Testis (tissue), 2 donors: ENCODE measurements at regions not wholly inside any gene's neighbourhood (a gene's known extent, or its start where the extent isn't known, plus 50 kb on each side); places are given as distances from the start of the nearest gene placed in this dataset.

Experiments used
- DNase-seq: peaks from one replicate; pipeline ENCODE4 v3.0.0-alpha.2; 2019
- H3K27ac ChIP-seq, 2 donors: fragments of 200-600 bp; sonication (generic); one replicate each; pipeline ENCODE4 v1.5.1; 2019
- H3K27me3 ChIP-seq: fragments of 200-600 bp; sonication (generic); one replicate; pipeline ENCODE4 v1.5.1; 2019
- H3K36me3 ChIP-seq: fragments of 200-600 bp; sonication (generic); one replicate; pipeline ENCODE4 v1.5.1; 2017; ENCODE audit warnings: low read depth; ENCODE audit errors: missing control alignments
- H3K4me1 ChIP-seq: fragments of 200-600 bp; sonication (generic); one replicate; pipeline ENCODE4 v1.5.1; 2019
- H3K4me3 ChIP-seq, 2 donors: fragments of 200-600 bp; sonication (generic); one replicate each; pipeline ENCODE4 v1.5.1; 2017 to 2019
- H3K9me3 ChIP-seq: fragments of 200-600 bp; sonication (generic); one replicate; pipeline ENCODE4 v1.5.1; 2017
- CTCF ChIP-seq, 3 experiments: fragments of 450-650 bp in 2 of 3; fragments of 200-600 bp in 1 of 3; sonication (generic) in 1 of 3; IDR thresholded peaks; one replicate each; pipeline ENCODE4 v1.5.1; 2016 to 2019; ENCODE audit warnings: antibody characterized with exemption in 3 of 3, mild to moderate bottlenecking in 2 of 3, moderate library complexity in 1 of 3
- POLR2A ChIP-seq: fragments of 450-650 bp; IDR thresholded peaks from one replicate; pipeline ENCODE4 v1.6.1; 2017; ENCODE audit warnings: antibody characterized with exemption, mild to moderate bottlenecking, moderate library complexity
- WGBS, 2 donors: methylation state at CpG; one replicate each; pipeline ENCODE4 v1.1.5; 2018; 5-methylcytosine and 5-hydroxymethylcytosine counted together
- intact Hi-C: fragments of 100-400 bp; cut with DNase I; formaldehyde crosslinking; loops from one replicate; pipeline ENCODE4 v1.15.1; 2023; ENCODE audit warnings: low total_unique reads

GRCh38 chr6:19354181-19354580 is 483.0 kb upstream of the ID4 start:
- TF ChIP-seq POLR2A = no peak
- no peak for TF ChIP-seq CTCF (IDR thresholded peaks at IDR 0.05)
- H3K4me1 ChIP-seq = no peaks in the 10 kb centered on the region
- 68 to 84% methylated on average over 1 of the region's 1 CpG for WGBS, 2 donors
- DNase-seq = no peak
- intact Hi-C loops = no loop called here
- H3K36me3 ChIP-seq = no peaks in the 10 kb centered on the region
- no peak overlapping the region for H3K27ac ChIP-seq
- H3K4me3 ChIP-seq = no peak overlapping the region
- H3K9me3 ChIP-seq = no peaks in the 10 kb centered on the region
- H3K27me3 ChIP-seq = no peaks in the 10 kb centered on the region

- no peak for TF ChIP-seq POLR2A
- TF ChIP-seq CTCF (IDR thresholded peaks at IDR 0.05) = no peak
- WGBS, 2 donors = 71 to 89% methylated on average over 2 of the region's 2 CpGs
- Histone ChIP-seq H3K9me3 (no peaks in the 10 kb centered on the region), H3K27me3 (no peaks in the 10 kb centered on the region), H3K36me3 (no peaks in the 10 kb centered on the region), H3K4me1 (no peaks in the 10 kb centered on the region), H3K4me3 (no peak overlapping the region), H3K27ac (no peak overlapping the region)
- intact Hi-C loops = no loop called here
- DNase-seq = no peak
Observed at GRCh38 chr6:19356692-19357091, 480.5 kb upstream of the ID4 start.

GRCh38 chr6:19362396-19362795 is 474.8 kb upstream of the ID4 start:
- 66 to 89% methylated on average over 7 to 8 of the region's 8 CpGs for WGBS, 2 donors
- intact Hi-C loops = no loop called here
- Histone ChIP-seq H3K27ac (no peak overlapping the region), H3K4me1 (no peaks in the 10 kb centered on the region), H3K27me3 (no peaks in the 10 kb centered on the region), H3K9me3 (no peaks in the 10 kb centered on the region), H3K4me3 (no peak overlapping the region), H3K36me3 (no peaks in the 10 kb centered on the region)
- no peak for TF ChIP-seq POLR2A
- TF ChIP-seq CTCF (IDR thresholded peaks at IDR 0.05) = no peak
- no peak for DNase-seq

GRCh38 chr6:19368511-19368910 is 468.7 kb upstream of the ID4 start:
- no peaks in the 10 kb centered on the region for H3K36me3 ChIP-seq
- 97 to 100% methylated on average over 1 of the region's 1 CpG for WGBS, 2 donors

More at GRCh38 chr6:19368511-19368910, 468.7 kb upstream of the ID4 start:
- TF ChIP-seq POLR2A = no peak
- no peak for TF ChIP-seq CTCF (IDR thresholded peaks at IDR 0.05)
- no peaks in the 10 kb centered on the region for H3K9me3 ChIP-seq
- H3K27me3 ChIP-seq = no peaks in the 10 kb centered on the region
- no peak for DNase-seq
- no peaks in the 10 kb centered on the region for H3K4me1 ChIP-seq
- intact Hi-C loops = no loop called here
- H3K4me3 ChIP-seq = no peak overlapping the region
- no peak overlapping the region for H3K27ac ChIP-seq
